ENCODE measurements at regions not wholly inside any gene's neighbourhood (a gene's known extent, or its start where the extent isn't known, plus 50 kb on each side); places are given as distances from the start of the nearest gene placed in this dataset.

- no peak for DNase-seq
- WGBS, 3 donors = 83 to 91% (median 85%) methylated on average over 9 of the region's 9 CpGs
- no peaks in the 10 kb centered on the region for H3K9me3 ChIP-seq
- no peaks in the 10 kb centered on the region for H3K27me3 ChIP-seq (ENCODE audit: insufficient read depth in 3 of 3, low read length in 2 of 3)
- intact Hi-C loops (cut with DNase I) = no loop called here
- ATAC-seq = no peak
- H3K36me3 ChIP-seq (ENCODE audit: insufficient read depth in 1 of 2, low read depth in 1 of 2) = no peaks in the 10 kb centered on the region
- no peak overlapping the region for H3K4me3 ChIP-seq
- H3K4me1 ChIP-seq = peaks cover 10% of the 10 kb centered on the region
- no peak overlapping the region for H3K27ac ChIP-seq
- TF ChIP-seq CTCF (IDR thresholded peaks at IDR 0.05) = no peak
Measured at GRCh38 chr6:43921039-43921438, 151.0 kb downstream of the VEGFA start.

- no peak overlapping the region for H3K27ac ChIP-seq
- DNase-seq (no peak), ATAC-seq (no peak)
- 68 to 98% (median 73%) methylated on average over 2 of the region's 2 CpGs for WGBS, 3 donors
- intact Hi-C loops (cut with DNase I) = no loop called here
- peaks cover 10% of the 10 kb centered on the region for H3K4me1 ChIP-seq
- no peaks in the 10 kb centered on the region for H3K27me3 ChIP-seq (ENCODE audit: insufficient read depth in 3 of 3, low read length in 2 of 3)
- TF ChIP-seq CTCF (IDR thresholded peaks at IDR 0.05) = no peak
- no peaks in the 10 kb centered on the region for H3K36me3 ChIP-seq (ENCODE audit: insufficient read depth in 1 of 2, low read depth in 1 of 2)
- H3K4me3 ChIP-seq = no peak overlapping the region
- no peaks in the 10 kb centered on the region for H3K9me3 ChIP-seq
Measured at GRCh38 chr6:43919774-43920173, 149.8 kb downstream of the VEGFA start.

GRCh38 chr6:43917878-43918382, 147.9 kb downstream of the VEGFA start:
- H3K4me3 ChIP-seq = no peak overlapping the region
- DNase-seq (peak in 1 of 2 donors; percentile 34), ATAC-seq (no peak)
- 84 to 91% (median 85%) methylated on average over 6 of the region's 6 CpGs for WGBS, 3 donors
- H3K27me3 ChIP-seq (ENCODE audit: insufficient read depth in 3 of 3, low read length in 2 of 3) = no peaks in the 10 kb centered on the region
- H3K27ac ChIP-seq = no peak overlapping the region
- intact Hi-C loops (cut with DNase I) = no loop called here
- H3K36me3 ChIP-seq (ENCODE audit: insufficient read depth in 1 of 2, low read depth in 1 of 2) = no peaks in the 10 kb centered on the region
- no peaks in the 10 kb centered on the region for H3K9me3 ChIP-seq
- TF ChIP-seq CTCF (IDR thresholded peaks at IDR 0.05) = no peak
- H3K4me1 ChIP-seq = peaks cover 10% of the 10 kb centered on the region

- Histone ChIP-seq H3K27ac (no peak overlapping the region), H3K4me3 (no peak overlapping the region), H3K9me3 (no peaks in the 10 kb centered on the region), H3K27me3 (ENCODE audit: insufficient read depth in 3 of 3, low read length in 2 of 3) (no peaks in the 10 kb centered on the region), H3K36me3 (ENCODE audit: insufficient read depth in 1 of 2, low read depth in 1 of 2) (no peaks in the 10 kb centered on the region), H3K4me1 (peaks cover 10% of the 10 kb centered on the region)
- intact Hi-C loops (cut with DNase I) = no loop called here
- TF ChIP-seq CTCF (IDR thresholded peaks at IDR 0.05) = no peak
- DNase-seq (peak; percentile 49 to 88), ATAC-seq (peak; percentile 51 to 86 (median 84))
- 47 to 69% (median 56%) methylated on average over 12 of the region's 12 CpGs for WGBS, 3 donors
Measured at GRCh38 chr6:43916924-43917877, 147.2 kb downstream of the VEGFA start.
